Tibial nerve (tissue), 4 donors: ENCODE measurements at regions not wholly inside any gene's neighbourhood (a gene's known extent, or its start where the extent isn't known, plus 50 kb on each side); places are given as distances from the start of the nearest gene placed in this dataset.

Source experiments
- DNase-seq, 2 donors: peaks; one replicate each; pipeline ENCODE4 v3.0.0-alpha.2; 2019; ENCODE audit warnings: low spot score in 2 of 2
- H3K27ac ChIP-seq, 4 donors: fragments of 200-600 bp; sonication (generic) in 3 of 4; one replicate each; pipeline ENCODE4 v1.5.1; 2017 to 2019; ENCODE audit warnings: mild to moderate bottlenecking in 1 of 4
- H3K27me3 ChIP-seq, 2 donors: fragments of 200-600 bp; sonication (generic) in 1 of 2; one replicate each; pipeline versions ENCODE4 v1.5.1 to v1.6.0; 2017 to 2019
- H3K36me3 ChIP-seq, 3 donors: fragments of 200-600 bp; sonication (generic); one replicate each; pipeline ENCODE4 v1.5.1; 2018 to 2019
- H3K4me1 ChIP-seq, 4 donors: fragments of 200-600 bp; sonication (generic) in 3 of 4; one replicate each; pipeline ENCODE4 v1.5.1; 2017 to 2019
- H3K4me3 ChIP-seq, 4 donors: fragments of 200-600 bp; sonication (generic) in 3 of 4; one replicate each; pipeline ENCODE4 v1.5.1; 2017 to 2019; ENCODE audit warnings: mild to moderate bottlenecking in 1 of 4, moderate library complexity in 1 of 4
- H3K9me3 ChIP-seq, 4 donors: fragments of 200-600 bp; sonication (generic) in 3 of 4; one replicate each; pipeline ENCODE4 v1.5.1; 2017 to 2019
- CTCF ChIP-seq, 5 experiments: fragments of 200-600 bp in 3 of 5; fragments of 450-650 bp in 2 of 5; sonication (generic) in 3 of 5; IDR thresholded peaks; one replicate each; pipeline ENCODE4 v1.5.1; 2016 to 2019; ENCODE audit warnings: antibody characterized with exemption in 5 of 5, mild to moderate bottlenecking in 3 of 5, moderate library complexity in 2 of 5
- EP300 ChIP-seq, 2 donors: sonication (generic); formaldehyde crosslinking; IDR thresholded peaks; one replicate each; pipeline ENCODE4 v1.6.1; 2017; ENCODE audit warnings: antibody characterized with exemption in 2 of 2, mild to moderate bottlenecking in 1 of 2
- POLR2A ChIP-seq, 2 donors: fragments of 450-650 bp; IDR thresholded peaks; one replicate each; pipeline ENCODE4 v1.6.1; 2017; ENCODE audit warnings: antibody characterized with exemption in 2 of 2, mild to moderate bottlenecking in 2 of 2, moderate library complexity in 2 of 2
- WGBS, 2 donors: methylation state at CpG; one replicate each; pipeline ENCODE4 v1.1.5; 2018; 5-methylcytosine and 5-hydroxymethylcytosine counted together

GRCh38 chr14:29360656-29361055 is 567.0 kb downstream of the PRKD1 start:
- no peak overlapping the region for H3K27ac ChIP-seq
- H3K4me1 ChIP-seq, result no peaks in the 10 kb centered on the region
- DNase-seq, result no peak
- H3K36me3 ChIP-seq, result no peaks in the 10 kb centered on the region
- H3K4me3 ChIP-seq, result no peak overlapping the region
- no peak for TF ChIP-seq EP300 (IDR thresholded peaks at IDR 0.05)
- TF ChIP-seq CTCF (IDR thresholded peaks at IDR 0.05), result no peak
- TF ChIP-seq POLR2A (IDR thresholded peaks at IDR 0.05), result no peak
- peaks cover 0 to under 1% (median 0%) of the 10 kb centered on the region in 4 donors for H3K9me3 ChIP-seq
- 75 to 80% methylated on average over 3 of the region's 3 CpGs for WGBS, 2 donors
- H3K27me3 ChIP-seq, result no peaks in the 10 kb centered on the region

- Histone ChIP-seq H3K27ac (no peak overlapping the region), H3K27me3 (no peaks in the 10 kb centered on the region), H3K4me1 (no peaks in the 10 kb centered on the region), H3K9me3 (peaks cover 0 to 7% (median 0%) of the 10 kb centered on the region in 4 donors), H3K36me3 (no peaks in the 10 kb centered on the region), H3K4me3 (no peak overlapping the region)
- TF ChIP-seq POLR2A (IDR thresholded peaks at IDR 0.05) (no peak), EP300 (IDR thresholded peaks at IDR 0.05) (no peak)
- WGBS, 2 donors, result 88 to 94% methylated on average over 2 of the region's 2 CpGs
- no peak for DNase-seq
Measured at GRCh38 chr14:29370024-29370423, 557.6 kb downstream of the PRKD1 start.

DNA sequence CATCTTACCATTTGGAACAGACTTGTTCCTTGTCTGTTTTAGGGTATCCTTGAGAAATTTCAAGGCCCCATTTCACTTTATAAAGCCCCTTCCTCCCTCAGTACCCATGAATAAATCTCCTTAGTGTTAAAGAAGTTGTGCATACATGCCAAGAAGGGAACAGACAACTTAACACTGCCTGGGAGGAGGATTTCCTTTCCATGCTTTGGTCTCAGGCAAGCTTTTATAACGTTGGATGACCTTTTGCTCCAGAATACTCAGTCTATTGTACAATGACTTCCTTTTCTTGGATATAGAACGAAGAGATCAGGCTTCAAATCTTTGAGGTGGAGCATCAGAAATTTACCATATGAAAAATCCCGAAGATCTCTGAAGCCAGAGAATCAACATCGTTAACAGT is 551.4 kb downstream of the PRKD1 start:
- no peak for DNase-seq
- Histone ChIP-seq H3K27ac (no peak overlapping the region), H3K36me3 (no peaks in the 10 kb centered on the region), H3K4me3 (no peak overlapping the region), H3K27me3 (no peaks in the 10 kb centered on the region), H3K9me3 (no peaks in the 10 kb centered on the region), H3K4me1 (no peaks in the 10 kb centered on the region)
- TF ChIP-seq EP300 (IDR thresholded peaks at IDR 0.05) (no peak), CTCF (IDR thresholded peaks at IDR 0.05) (no peak), POLR2A (IDR thresholded peaks at IDR 0.05) (no peak)
- 35 to 46% methylated on average over 4 of the region's 4 CpGs for WGBS, 2 donors

DNA sequence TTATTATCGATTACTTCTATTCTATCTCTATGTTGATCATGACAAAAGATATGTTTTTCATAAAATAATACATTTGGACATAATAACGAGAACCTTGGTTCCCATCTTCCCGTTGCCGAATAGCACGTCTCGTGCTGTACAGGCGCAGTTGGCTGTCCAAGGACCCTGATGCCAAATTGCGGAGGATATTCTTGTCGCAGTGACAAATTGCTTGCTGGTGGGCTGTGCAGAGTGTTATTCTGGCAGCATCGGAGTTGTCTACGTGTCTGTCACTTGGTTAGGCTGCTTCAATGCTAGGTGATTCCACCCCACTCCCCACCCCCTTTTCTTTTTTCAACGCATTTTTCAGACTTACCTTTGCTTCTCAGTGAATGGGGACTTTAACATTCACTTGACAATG is 546.8 kb downstream of the PRKD1 start:
- no peak overlapping the region for H3K27ac ChIP-seq
- no peak for DNase-seq
- WGBS, 2 donors, result 93 to 94% methylated on average over 12 of the region's 12 CpGs
- no peak overlapping the region for H3K4me3 ChIP-seq
- H3K27me3 ChIP-seq, result no peaks in the 10 kb centered on the region
- H3K36me3 ChIP-seq, result no peaks in the 10 kb centered on the region
- H3K9me3 ChIP-seq, result no peaks in the 10 kb centered on the region
- H3K4me1 ChIP-seq, result no peaks in the 10 kb centered on the region
- TF ChIP-seq CTCF (IDR thresholded peaks at IDR 0.05), result no peak
- TF ChIP-seq EP300 (IDR thresholded peaks at IDR 0.05), result no peak
- no peak for TF ChIP-seq POLR2A (IDR thresholded peaks at IDR 0.05)

DNA sequence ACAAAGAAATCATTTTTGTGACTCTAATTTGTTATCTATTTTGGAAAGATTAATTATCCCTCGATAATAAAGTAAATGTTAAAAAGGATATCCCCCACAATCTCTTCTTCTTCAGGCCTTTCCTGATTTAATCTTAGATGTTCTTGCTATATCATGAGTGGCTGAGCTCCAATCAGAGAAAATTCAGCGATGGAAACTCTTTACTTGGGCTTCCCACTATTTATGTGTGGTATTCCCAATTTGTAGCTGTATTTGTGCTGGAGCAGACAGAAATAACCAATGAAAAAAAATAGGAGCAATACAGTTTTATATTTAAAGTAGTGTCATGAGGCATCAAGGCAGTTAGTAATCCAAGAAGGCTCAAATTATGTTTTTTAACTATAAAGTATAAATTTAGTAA is 539.1 kb downstream of the PRKD1 start:
- H3K4me3 ChIP-seq, result no peak overlapping the region
- DNase-seq, result no peak
- WGBS, 2 donors, result 86 to 87% methylated on average over 2 of the region's 2 CpGs
- H3K27me3 ChIP-seq, result no peaks in the 10 kb centered on the region
- no peaks in the 10 kb centered on the region for H3K4me1 ChIP-seq
- no peaks in the 10 kb centered on the region for H3K9me3 ChIP-seq
- TF ChIP-seq EP300 (IDR thresholded peaks at IDR 0.05) (no peak), POLR2A (IDR thresholded peaks at IDR 0.05) (no peak)
- no peaks in the 10 kb centered on the region for H3K36me3 ChIP-seq
- no peak overlapping the region for H3K27ac ChIP-seq

DNA sequence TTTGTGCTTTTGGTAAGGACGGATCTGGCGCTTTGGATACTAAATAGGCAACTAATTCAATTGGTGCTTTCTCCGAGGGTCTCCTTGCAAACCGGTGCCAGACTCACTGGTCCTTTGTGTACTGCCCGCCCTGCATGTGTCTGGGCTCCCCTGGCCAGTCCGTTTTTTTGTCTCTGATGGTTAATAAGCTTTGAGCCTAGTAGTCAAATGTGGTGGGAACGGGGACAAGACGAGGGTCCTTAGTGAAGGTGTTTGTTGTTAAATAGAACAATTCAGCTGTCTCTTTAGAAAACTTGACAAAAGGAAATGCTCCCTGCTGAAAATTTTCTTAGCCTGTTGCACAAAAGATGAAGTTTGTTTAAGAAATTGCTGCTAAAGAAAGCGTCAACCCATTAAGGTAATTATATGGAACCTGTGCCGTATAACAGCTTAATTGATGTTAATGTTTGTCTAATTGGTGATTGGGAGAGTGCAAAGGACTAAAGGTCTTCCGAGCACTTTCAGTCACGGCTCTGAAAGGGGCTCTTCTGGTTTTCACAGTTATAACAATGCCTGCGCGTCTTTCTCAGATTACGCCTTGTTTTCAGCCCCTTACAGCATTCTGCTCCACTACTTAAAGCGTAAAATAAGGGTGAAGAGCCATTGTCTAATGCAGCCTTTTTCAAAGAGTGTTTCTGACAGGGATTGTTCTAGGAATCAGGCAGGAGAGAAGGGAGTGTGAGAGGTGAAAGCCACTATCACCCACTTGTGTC is 537.4 kb downstream of the PRKD1 start:
- no peak overlapping the region for H3K27ac ChIP-seq

More for the DNA sequence above, 537.4 kb downstream of the PRKD1 start:
- Histone ChIP-seq H3K36me3 (no peaks in the 10 kb centered on the region), H3K27me3 (no peaks in the 10 kb centered on the region), H3K4me3 (no peak overlapping the region), H3K4me1 (no peaks in the 10 kb centered on the region), H3K9me3 (no peaks in the 10 kb centered on the region)
- WGBS, 2 donors, result 11 to 16% methylated on average over 16 of the region's 16 CpGs
- TF ChIP-seq POLR2A (IDR thresholded peaks at IDR 0.05) (no peak), EP300 (IDR thresholded peaks at IDR 0.05) (no peak), CTCF (IDR thresholded peaks at IDR 0.05) (no peak)
- no peak for DNase-seq
